Astrocyte (in vitro differentiated cells and primary cell): ENCODE measurements at regions not wholly inside any gene's neighbourhood (a gene's known extent, or its start where the extent isn't known, plus 50 kb on each side); places are given as distances from the start of the nearest gene placed in this dataset.

Experiments used
- CTCF ChIP-seq: IDR thresholded peaks from 2 replicates; pipeline ENCODE4 v1.5.1; 2011; ENCODE audit warnings: low read depth, mild to moderate bottlenecking, inconsistent platforms, low read length, moderate library complexity; ENCODE audit not compliant: insufficient read depth
- EZH2 ChIP-seq: IDR thresholded peaks from 2 replicates; pipeline ENCODE4 v1.6.1; 2012; ENCODE audit warnings: mild to moderate bottlenecking, low read length, inconsistent platforms; ENCODE audit not compliant: insufficient read depth

GRCh38 chr16:51851111-51851510, 695.8 kb downstream of the TOX3 start:
- TF ChIP-seq EZH2 = no peak
- no peak for TF ChIP-seq CTCF
